ENCODE measurements at regions not wholly inside any gene's neighbourhood (a gene's known extent, or its start where the extent isn't known, plus 50 kb on each side); places are given as distances from the start of the nearest gene placed in this dataset.
"Not testable (repeated sequence)": the region's sequence is repeated elsewhere in the genome, so short reads cannot be mapped to it uniquely, and the experiment has no call there.

GRCh38 chr11:80281194-80281593, 840.4 kb upstream of the TENM4 start:
- DNase-seq (no peak), ATAC-seq (no peak)
- H3K27me3 ChIP-seq: no peaks in the 10 kb centered on the region
- intact Hi-C loops (cut with DNase I): no loop called here
- no peaks in the 10 kb centered on the region for H3K9me3 ChIP-seq
- no peak overlapping the region for H3K4me3 ChIP-seq
- TF ChIP-seq POLR2A (IDR thresholded peaks at IDR 0.05) (no peak), CTCF (IDR thresholded peaks at IDR 0.05) (no peak)
- H3K4me1 ChIP-seq: no peaks in the 10 kb centered on the region
- H3K36me3 ChIP-seq: no peaks in the 10 kb centered on the region
- no peak overlapping the region for H3K27ac ChIP-seq
- WGBS, 4 donors: 61 to 75% (median 73%) methylated on average over 1 of the region's 1 CpG

GRCh38 chr11:80280737-80281136, 839.9 kb upstream of the TENM4 start:
- Histone ChIP-seq H3K27me3 (no peaks in the 10 kb centered on the region), H3K36me3 (no peaks in the 10 kb centered on the region), H3K4me1 (no peaks in the 10 kb centered on the region), H3K9me3 (no peaks in the 10 kb centered on the region), H3K27ac (no peak overlapping the region), H3K4me3 (no peak overlapping the region)
- peak in 3 of 5 donors; percentile 30 to 46 (median 42) for DNase-seq
- WGBS, 4 donors: 43 to 66% (median 53%) methylated on average over 3 of the region's 3 CpGs
- TF ChIP-seq POLR2A (IDR thresholded peaks at IDR 0.05): no peak
- no peak for TF ChIP-seq CTCF (IDR thresholded peaks at IDR 0.05)
- peak; percentile 42 to 71 (median 49) for ATAC-seq
- intact Hi-C loops (cut with DNase I): no loop called here

- Histone ChIP-seq H3K27me3 (no peaks in the 10 kb centered on the region), H3K4me1 (no peaks in the 10 kb centered on the region), H3K9me3 (no peaks in the 10 kb centered on the region), H3K27ac (no peak overlapping the region), H3K36me3 (no peaks in the 10 kb centered on the region), H3K4me3 (no peak overlapping the region)
- ATAC-seq (no peak), DNase-seq (no peak)
- 68 to 80% (median 76%) methylated on average over 5 of the region's 5 CpGs for WGBS, 4 donors
- no peak for TF ChIP-seq POLR2A (IDR thresholded peaks at IDR 0.05)
- TF ChIP-seq CTCF (IDR thresholded peaks at IDR 0.05): no peak
- intact Hi-C loops (cut with DNase I): no loop called here
Observed at GRCh38 chr11:80261776-80262175, 820.9 kb upstream of the TENM4 start.

- H3K4me1 ChIP-seq; H3K36me3 ChIP-seq; H3K27me3 ChIP-seq; intact Hi-C loops (cut with DNase I); H3K27ac ChIP-seq; H3K9me3 ChIP-seq; H3K4me3 ChIP-seq; ATAC-seq; DNase-seq: not testable (repeated sequence)
- 83 to 90% (median 87%) methylated on average over 17 to 45 of the region's 45 CpGs for WGBS, 4 donors
Observed at GRCh38 chr11:80257319-80258015, 816.6 kb upstream of the TENM4 start.

GRCh38 chr11:80255021-80255420, 814.2 kb upstream of the TENM4 start:
- Histone ChIP-seq H3K9me3 (no peaks in the 10 kb centered on the region), H3K4me1 (no peaks in the 10 kb centered on the region), H3K27ac (no peak overlapping the region), H3K36me3 (no peaks in the 10 kb centered on the region), H3K4me3 (no peak overlapping the region), H3K27me3 (no peaks in the 10 kb centered on the region)
- no peak for ATAC-seq
- no peak for DNase-seq
- intact Hi-C loops (cut with DNase I): no loop called here
- TF ChIP-seq POLR2A (IDR thresholded peaks at IDR 0.05) (no peak), CTCF (IDR thresholded peaks at IDR 0.05) (no peak)

Measured in heart left ventricle (tissue), 16 donors.